ENCODE measurements at regions not wholly inside any gene's neighbourhood (a gene's known extent, or its start where the extent isn't known, plus 50 kb on each side); places are given as distances from the start of the nearest gene placed in this dataset.

GRCh38 chr6:2545383-2546038 is 205.2 kb downstream of the MYLK4 start:
- TF ChIP-seq POLR2A (IDR thresholded peaks at IDR 0.05; ENCODE audit: extremely low read depth, insufficient read length): no peak
- TF ChIP-seq CTCF (IDR thresholded peaks at IDR 0.05; ENCODE audit: low read depth, low read length): no peak
- TF ChIP-seq MYC (IDR thresholded peaks at IDR 0.05; ENCODE audit: low read depth, low read length): no peak

Measured in NB4 (cell line).